ENCODE measurements at regions not wholly inside any gene's neighbourhood (a gene's known extent, or its start where the extent isn't known, plus 50 kb on each side); places are given as distances from the start of the nearest gene placed in this dataset.
"Not testable (repeated sequence)": the region's sequence is repeated elsewhere in the genome, so short reads cannot be mapped to it uniquely, and the experiment has no call there.

- intact Hi-C loops (cut with DNase I), result no loop called here
- Histone ChIP-seq H3K9ac (ENCODE audit: low read length in 3 of 3) (no peak overlapping the region), H3K9me3 (ENCODE audit: control insufficient read depth in 2 of 3, insufficient read depth in 1 of 3, low read length in 3 of 3) (no peaks in the 10 kb centered on the region), H3K27me3 (ENCODE audit: control insufficient read depth, insufficient read depth, low read length) (no peaks in the 10 kb centered on the region), H3K4me3 (ENCODE audit: low read length in 3 of 3) (no peak overlapping the region), H3K27ac (ENCODE audit: low read depth in 2 of 2, low read length in 2 of 2) (no peak overlapping the region), H3K4me1 (ENCODE audit: control insufficient read depth in 2 of 3, insufficient read depth in 2 of 3, low read depth in 1 of 3, low read length in 3 of 3) (no peaks in the 10 kb centered on the region), H3K36me3 (ENCODE audit: control insufficient read depth in 2 of 3, insufficient read depth in 3 of 3, low read length in 3 of 3) (no peaks in the 10 kb centered on the region)
- TF ChIP-seq CTCF (IDR thresholded peaks at IDR 0.05; ENCODE audit: borderline replicate concordance, extremely low read depth, insufficient read depth), result no peak
- FAIRE-seq, result no peak
- peak in 1 of 5 donors; percentile 10 for DNase-seq
Measured at GRCh38 chrX:3990569-3990968, 277.1 kb upstream of the PRKX start.

- H3K9me3 ChIP-seq (ENCODE audit: control insufficient read depth in 2 of 3, insufficient read depth in 1 of 3, low read length in 3 of 3); intact Hi-C loops (cut with DNase I); H3K27me3 ChIP-seq (ENCODE audit: control insufficient read depth, insufficient read depth, low read length); H3K4me1 ChIP-seq (ENCODE audit: control insufficient read depth in 2 of 3, insufficient read depth in 2 of 3, low read depth in 1 of 3, low read length in 3 of 3); FAIRE-seq; H3K4me3 ChIP-seq (ENCODE audit: low read length in 3 of 3); DNase-seq; H3K27ac ChIP-seq (ENCODE audit: low read depth in 2 of 2, low read length in 2 of 2); H3K36me3 ChIP-seq (ENCODE audit: control insufficient read depth in 2 of 3, insufficient read depth in 3 of 3, low read length in 3 of 3); H3K9ac ChIP-seq (ENCODE audit: low read length in 3 of 3): not testable (repeated sequence)
Measured at GRCh38 chrX:3972104-3972858, 258.8 kb upstream of the PRKX start.

- Histone ChIP-seq H3K36me3 (ENCODE audit: control insufficient read depth in 2 of 3, insufficient read depth in 3 of 3, low read length in 3 of 3) (no peaks in the 10 kb centered on the region), H3K9me3 (ENCODE audit: control insufficient read depth in 2 of 3, insufficient read depth in 1 of 3, low read length in 3 of 3) (no peaks in the 10 kb centered on the region), H3K27ac (ENCODE audit: low read depth in 2 of 2, low read length in 2 of 2) (no peak overlapping the region), H3K4me1 (ENCODE audit: control insufficient read depth in 2 of 3, insufficient read depth in 2 of 3, low read depth in 1 of 3, low read length in 3 of 3) (no peaks in the 10 kb centered on the region), H3K27me3 (ENCODE audit: control insufficient read depth, insufficient read depth, low read length) (no peaks in the 10 kb centered on the region), H3K4me3 (ENCODE audit: low read length in 3 of 3) (no peak overlapping the region), H3K9ac (ENCODE audit: low read length in 3 of 3) (no peak overlapping the region)
- no peak for TF ChIP-seq CTCF (IDR thresholded peaks at IDR 0.05; ENCODE audit: borderline replicate concordance, extremely low read depth, insufficient read depth)
- intact Hi-C loops (cut with DNase I), result no loop called here
- FAIRE-seq (no peak), DNase-seq (no peak)
Measured at GRCh38 chrX:3968749-3969148, 255.3 kb upstream of the PRKX start.

GRCh38 chrX:3963980-3964379, 250.5 kb upstream of the PRKX start:
- H3K27me3 ChIP-seq (ENCODE audit: control insufficient read depth, insufficient read depth, low read length), result no peaks in the 10 kb centered on the region
- no peak for TF ChIP-seq CTCF (IDR thresholded peaks at IDR 0.05; ENCODE audit: borderline replicate concordance, extremely low read depth, insufficient read depth)
- H3K27ac ChIP-seq (ENCODE audit: low read depth in 2 of 2, low read length in 2 of 2), result no peak overlapping the region
- no peak for DNase-seq
- H3K9ac ChIP-seq (ENCODE audit: low read length in 3 of 3), result no peak overlapping the region
- no peaks in the 10 kb centered on the region for H3K4me1 ChIP-seq (ENCODE audit: control insufficient read depth in 2 of 3, insufficient read depth in 2 of 3, low read depth in 1 of 3, low read length in 3 of 3)
- H3K9me3 ChIP-seq (ENCODE audit: control insufficient read depth in 2 of 3, insufficient read depth in 1 of 3, low read length in 3 of 3), result no peaks in the 10 kb centered on the region
- no peak for FAIRE-seq
- no peaks in the 10 kb centered on the region for H3K36me3 ChIP-seq (ENCODE audit: control insufficient read depth in 2 of 3, insufficient read depth in 3 of 3, low read length in 3 of 3)
- intact Hi-C loops (cut with DNase I), result no loop called here
- H3K4me3 ChIP-seq (ENCODE audit: low read length in 3 of 3), result no peak overlapping the region
